IMR-90 (cell line): ENCODE measurements at regions not wholly inside any gene's neighbourhood (a gene's known extent, or its start where the extent isn't known, plus 50 kb on each side); places are given as distances from the start of the nearest gene placed in this dataset.

Experiments used
- ATAC-seq: fragments of 200-7000 bp; cut with Tn5 transposase; 2 replicates; pipeline ENCODE4 v1.9.1; 2020; ENCODE audit warnings: low read depth, mild to moderate bottlenecking, moderate library complexity
- BruUV-seq: library from RNA; stranded (reverse); fragments of 400-500 nt; replicated peaks from 2 replicates; lab custom pipeline; 2021; lab: Mats Ljungman, UMichigan
- CTCF ChIA-PET: fragments of 300-600 bp; formaldehyde crosslinking; extraction: SDS; loops from one replicate; lab custom pipeline; 2021; ENCODE audit warnings: antibody characterized with exemption; lab: Yijun Ruan, JAX
- POLR2A ChIA-PET: fragments of 300-600 bp; sonication (Branson Sonifier 250); formaldehyde crosslinking; loops from one replicate; lab custom pipeline; 2022; ENCODE audit warnings: antibody characterized with exemption; ENCODE audit not compliant: unreplicated experiment; lab: Charles Lee
- DNase-seq: peaks from one replicate; pipeline ENCODE4 v3.0.0; 2013
- H2AFZ ChIP-seq: replicated peaks from 2 replicates; pipeline ENCODE3; 2013; ENCODE audit warnings: low read length, mild to moderate bottlenecking; ENCODE audit not compliant: poor library complexity
- H2AK5ac ChIP-seq: 2 replicates; pipeline ENCODE4 v1.6.1; 2013; ENCODE audit warnings: low read depth, low read length, inconsistent platforms
- H2AK9ac ChIP-seq: replicated peaks from 2 replicates; pipeline ENCODE3; 2013; ENCODE audit warnings: mild to moderate bottlenecking, low read depth, low read length, moderate library complexity; ENCODE audit not compliant: poor library complexity
- H2BK120ac ChIP-seq: 2 replicates; pipeline ENCODE4 v1.6.1; 2013; ENCODE audit warnings: low read depth, low read length, inconsistent platforms
- H2BK15ac ChIP-seq: 3 replicates; pipeline ENCODE4 v1.6.1; 2013; ENCODE audit warnings: low read depth, low read length, inconsistent platforms
- H2BK20ac ChIP-seq: 2 replicates; pipeline ENCODE4 v1.6.1; 2013; ENCODE audit warnings: low read depth, mild to moderate bottlenecking, inconsistent platforms, low read length, moderate library complexity
- H2BK5ac ChIP-seq: 2 replicates; pipeline ENCODE4 v1.6.1; 2013; ENCODE audit warnings: mild to moderate bottlenecking, low read depth, low read length, inconsistent platforms; ENCODE audit not compliant: poor library complexity, severe bottlenecking
- H3K14ac ChIP-seq: replicated peaks from 2 replicates; pipeline ENCODE4 v1.6.1; 2013; ENCODE audit warnings: low read depth, low read length, inconsistent platforms
- H3K18ac ChIP-seq: 2 replicates; pipeline ENCODE4 v1.6.1; 2013; ENCODE audit warnings: low read depth, low read length, control low read depth
- H3K23ac ChIP-seq: 2 replicates; pipeline ENCODE4 v1.6.1; 2013; ENCODE audit warnings: low read depth, low read length, inconsistent platforms
- H3K27ac ChIP-seq: 2 replicates; pipeline ENCODE4 v1.5.1; 2013; ENCODE audit warnings: mild to moderate bottlenecking, control low read depth, low read length; ENCODE audit not compliant: insufficient read depth
- H3K27me3 ChIP-seq: 2 replicates; pipeline ENCODE4 v1.6.1; 2013; ENCODE audit warnings: low read length; ENCODE audit not compliant: control insufficient read depth, insufficient read depth
- H3K36me3 ChIP-seq: 2 replicates; pipeline ENCODE4 v1.6.1; 2013; ENCODE audit warnings: low read length, mixed read lengths; ENCODE audit not compliant: control insufficient read depth, insufficient read depth
- H3K4ac ChIP-seq: 2 replicates; pipeline ENCODE4 v1.6.1; 2013; ENCODE audit warnings: low read depth, low read length, inconsistent platforms
- H3K4me1 ChIP-seq: 2 replicates; pipeline ENCODE4 v1.6.1; 2013; ENCODE audit warnings: low read length, mixed read lengths; ENCODE audit not compliant: control insufficient read depth, insufficient read depth
- H3K4me2 ChIP-seq: 2 replicates; pipeline ENCODE4 v1.6.1; 2013; ENCODE audit warnings: low read depth, mild to moderate bottlenecking, control low read depth, low read length, moderate library complexity
- H3K4me3 ChIP-seq: 2 replicates; pipeline ENCODE4 v1.5.1; 2013; ENCODE audit warnings: low read depth, mild to moderate bottlenecking, control low read depth, low read length, moderate library complexity; ENCODE audit not compliant: insufficient read depth
- H3K56ac ChIP-seq: 2 replicates; pipeline ENCODE4 v1.6.1; 2013; ENCODE audit warnings: low read length, inconsistent platforms; ENCODE audit not compliant: insufficient read depth; ENCODE audit errors: extremely low read depth
- H3K79me1 ChIP-seq, 2 experiments: 2 replicates each; pipeline ENCODE4 v1.6.1; 2013; ENCODE audit warnings: low read length in 2 of 2, inconsistent platforms in 1 of 2, low read depth in 1 of 2
- H3K9ac ChIP-seq: 2 replicates; pipeline ENCODE4 v1.6.1; 2013; ENCODE audit warnings: low read depth, low read length, control low read depth
- H3K9me1 ChIP-seq: 2 replicates; pipeline ENCODE4 v1.6.1; 2013; ENCODE audit warnings: low read length, inconsistent platforms; ENCODE audit not compliant: insufficient read depth
- H3K9me3 ChIP-seq: 2 replicates; pipeline ENCODE4 v1.6.1; 2013; ENCODE audit warnings: low read length; ENCODE audit not compliant: control insufficient read depth, insufficient read depth
- H4K20me1 ChIP-seq: 2 replicates; pipeline ENCODE4 v1.6.1; 2013; ENCODE audit warnings: low read length, inconsistent platforms; ENCODE audit not compliant: insufficient read depth
- H4K5ac ChIP-seq: 2 replicates; pipeline ENCODE4 v1.6.1; 2013; ENCODE audit warnings: mild to moderate bottlenecking, low read depth, low read length, control low read depth
- H4K8ac ChIP-seq, 2 experiments: 2 replicates each; pipeline ENCODE4 v1.6.1; 2013; ENCODE audit warnings: low read depth in 2 of 2, low read length in 2 of 2, control low read depth in 1 of 2, inconsistent platforms in 1 of 2
- H4K91ac ChIP-seq: 2 replicates; pipeline ENCODE4 v1.6.1; 2013; ENCODE audit warnings: low read depth, low read length, inconsistent platforms; ENCODE audit not compliant: insufficient read depth
- ELK1 ChIP-seq: fragments of 150-350 bp; IDR thresholded peaks from 2 replicates; pipeline ENCODE4 v1.6.1; 2016; ENCODE audit warnings: low read depth, mild to moderate bottlenecking, low read length, moderate library complexity, borderline replicate concordance
- MAFK ChIP-seq: IDR thresholded peaks from 2 replicates; pipeline ENCODE4 v1.6.1; 2012; ENCODE audit warnings: low read depth, low read length, improper control_type of control experiment
- MAZ ChIP-seq: IDR thresholded peaks from 2 replicates; pipeline ENCODE4 v1.6.1; 2012; ENCODE audit warnings: low read depth, mild to moderate bottlenecking, low read length, improper control_type of control experiment, moderate library complexity, borderline replicate concordance
- NFE2L2 ChIP-seq: fragments of 150-350 bp; IDR thresholded peaks from 2 replicates; pipeline ENCODE4 v1.6.1; 2016; ENCODE audit warnings: low read depth, mild to moderate bottlenecking, low read length
- RAD21 ChIP-seq: IDR thresholded peaks from 2 replicates; pipeline ENCODE4 v1.6.1; 2012; ENCODE audit warnings: low read length, improper control_type of control experiment
- SMC3 ChIP-seq: fragments of 150-350 bp; IDR thresholded peaks from 2 replicates; pipeline ENCODE4 v1.6.1; 2016; ENCODE audit warnings: low read depth, mild to moderate bottlenecking, antibody characterized with exemption, low read length, moderate library complexity
- WGBS, 2 experiments: methylation state at CpG; one replicate each; pipeline versions ENCODE4 v1.1.5 to v1.1.7; 2013; ENCODE audit warnings: missing lambda C conversion rate in 2 of 2; ENCODE audit not compliant: insufficient read length in 1 of 2; ENCODE audit errors: extremely low coverage in 2 of 2; 5-methylcytosine and 5-hydroxymethylcytosine counted together
- dilution Hi-C: fragments of 300-500 bp; cut with HindIII; formaldehyde crosslinking; loops from one replicate; pipeline ENCODE4 v1.14.3; 2018; ENCODE audit warnings: low sequenced_read_pairs; ENCODE audit not compliant: unreplicated experiment
- in situ Hi-C: fragments of 300-500 bp; cut with MboI; formaldehyde crosslinking; loops from 3 replicates; pipeline ENCODE4 v1.14.3; 2019; ENCODE audit warnings: low sequenced_read_pairs, inconsistent platforms, mixed read lengths
- intact Hi-C: fragments of 100-400 bp; cut with micrococcal nuclease; formaldehyde crosslinking; loops from 2 replicates; pipeline ENCODE4 v1.10.0; 2022

GRCh38 chr9:102237520-102237919, 499.1 kb upstream of the GRIN3A start:
- dilution Hi-C loops (no loop called here), in situ Hi-C loops (no loop called here), intact Hi-C loops (no loop called here)
- H4K8ac ChIP-seq = no peak overlapping the region
- no peak overlapping the region for H3K9ac ChIP-seq
- no peak overlapping the region for H2AK9ac ChIP-seq
- H3K14ac ChIP-seq = no peak overlapping the region
- H3K36me3 ChIP-seq = no peaks in the 10 kb centered on the region
- DNase-seq (no peak), ATAC-seq (no peak)
- no CpG with 5 or more reads among the region's 4 CpGs for WGBS, 2 experiments
- H3K4me1 ChIP-seq = no peaks in the 10 kb centered on the region
- no peak overlapping the region for H2BK20ac ChIP-seq
- H3K9me1 ChIP-seq = no peaks in the 10 kb centered on the region
- H2AK5ac ChIP-seq = no peak overlapping the region
- H3K4me2 ChIP-seq = no peak overlapping the region
- ChIA-PET POLR2A (no interaction called here), CTCF (no interaction called here)
- no peak overlapping the region for H3K4ac ChIP-seq
- H3K4me3 ChIP-seq = no peak overlapping the region
- TF ChIP-seq SMC3 (no peak), RAD21 (no peak), ELK1 (no peak), NFE2L2 (no peak), MAZ (no peak), MAFK (no peak)
- no peak overlapping the region for H2BK120ac ChIP-seq
- H4K5ac ChIP-seq = no peak overlapping the region
- H2AFZ ChIP-seq = no peak overlapping the region
- H3K56ac ChIP-seq = no peak overlapping the region
- H2BK5ac ChIP-seq = no peak overlapping the region
- no peaks in the 10 kb centered on the region for H3K27me3 ChIP-seq
- no peak overlapping the region for H3K18ac ChIP-seq
- H3K79me1 ChIP-seq = no peaks in the 10 kb centered on the region
- H3K9me3 ChIP-seq = peaks cover 8% of the 10 kb centered on the region
- H2BK15ac ChIP-seq = no peak overlapping the region
- no peak overlapping the region for H3K23ac ChIP-seq
- no peaks in the 10 kb centered on the region for H4K20me1 ChIP-seq
- no peak overlapping the region for H3K27ac ChIP-seq
- BruUV-seq = no TSS peak
- no peak overlapping the region for H4K91ac ChIP-seq
